HG03342 (cell line): ENCODE measurements at regions not wholly inside any gene's neighbourhood (a gene's known extent, or its start where the extent isn't known, plus 50 kb on each side); places are given as distances from the start of the nearest gene placed in this dataset.
"Not testable (repeated sequence)": the region's sequence is repeated elsewhere in the genome, so short reads cannot be mapped to it uniquely, and the experiment has no call there.

Experiments
- ATAC-seq: cut with Tn5 transposase; IDR thresholded peaks from one replicate; pipeline ENCODE4 v1.9.1; 2021; ENCODE audit warnings: mild to moderate bottlenecking, moderate library complexity; ENCODE audit not compliant: unreplicated experiment

GRCh38 chrX:63470506-63470905 lies 119.4 kb upstream of the SPIN4 start:
- no peak for ATAC-seq

GRCh38 chrX:63466690-63467089 lies 115.6 kb upstream of the SPIN4 start:
- no peak for ATAC-seq

GRCh38 chrX:63458981-63459380 lies 107.8 kb upstream of the SPIN4 start:
- no peak for ATAC-seq

- ATAC-seq = no peak
Observed at GRCh38 chrX:63453571-63453970, 102.4 kb upstream of the SPIN4 start.

- ATAC-seq = no peak
Observed at GRCh38 chrX:63441717-63442116, 90.6 kb upstream of the SPIN4 start.

- ATAC-seq = no peak
Observed at GRCh38 chrX:63439580-63439979, 88.4 kb upstream of the SPIN4 start.

GRCh38 chrX:63436865-63437264 lies 85.7 kb upstream of the SPIN4 start:
- no peak for ATAC-seq

GRCh38 chrX:63434665-63435064 lies 83.5 kb upstream of the SPIN4 start:
- ATAC-seq = no peak

GRCh38 chrX:63434206-63434605 lies 83.1 kb upstream of the SPIN4 start:
- ATAC-seq = no peak

- ATAC-seq = no peak
Observed at GRCh38 chrX:63430026-63430425, 78.9 kb upstream of the SPIN4 start.

- no peak for ATAC-seq
Observed at GRCh38 chrX:63428348-63428747, 77.2 kb upstream of the SPIN4 start.

GRCh38 chrX:63426519-63426918 lies 75.4 kb upstream of the SPIN4 start:
- no peak for ATAC-seq

GRCh38 chrX:63424063-63424462 lies 72.9 kb upstream of the SPIN4 start:
- ATAC-seq = no peak

GRCh38 chrX:63421411-63421810 lies 70.3 kb upstream of the SPIN4 start:
- no peak for ATAC-seq

- ATAC-seq = no peak
Observed at GRCh38 chrX:63418211-63418610, 67.1 kb upstream of the SPIN4 start.

GRCh38 chrX:63417649-63418048 lies 66.5 kb upstream of the SPIN4 start:
- no peak for ATAC-seq

- not testable (repeated sequence) for ATAC-seq
Observed at GRCh38 chrX:63409934-63410333, 58.8 kb upstream of the SPIN4 start.

- no peak for ATAC-seq
Observed at GRCh38 chrX:63408050-63408449, 56.9 kb upstream of the SPIN4 start.

- no peak for ATAC-seq
Observed at GRCh38 chrX:63404332-63404731, 53.2 kb upstream of the SPIN4 start.

- no peak for ATAC-seq
Observed at GRCh38 chrX:63402106-63402505, 51.0 kb upstream of the SPIN4 start.
